ENCODE measurements at regions not wholly inside any gene's neighbourhood (a gene's known extent, or its start where the extent isn't known, plus 50 kb on each side); places are given as distances from the start of the nearest gene placed in this dataset.

DNA sequence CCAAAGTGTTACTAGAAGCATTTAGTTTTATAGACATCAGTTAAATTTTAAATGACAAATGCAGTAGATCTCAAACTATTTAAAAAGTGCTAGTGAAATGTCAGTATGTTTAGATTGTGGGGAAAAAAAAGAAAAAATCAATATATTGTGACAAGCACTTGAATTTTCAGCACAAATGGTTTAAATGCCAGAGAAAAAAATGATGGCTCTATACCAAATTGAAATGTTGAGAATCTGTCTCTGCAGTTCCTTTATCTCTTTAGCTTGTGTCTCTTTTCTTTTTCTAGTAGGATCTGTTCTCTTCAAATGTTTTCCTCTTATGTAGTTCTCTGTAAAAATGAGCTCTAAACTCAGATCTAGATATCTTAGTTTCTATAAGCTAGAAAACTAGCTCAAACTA is 682.6 kb upstream of the GCFC2 start:
- TF ChIP-seq POLR2AphosphoS5 (IDR thresholded peaks at IDR 0.05; ENCODE audit: low read depth, low read length) (no peak), EZH2phosphoT487 (IDR thresholded peaks at IDR 0.05; ENCODE audit: borderline replicate concordance, low read depth) (no peak), TCF12 (IDR thresholded peaks at IDR 0.05) (no peak), GATA2 (CRISPR knock-in tag; IDR thresholded peaks at IDR 0.05) (no peak), EP300 (IDR thresholded peaks at IDR 0.05; ENCODE audit: borderline replicate concordance in 1 of 2, low read depth in 1 of 2, low read length in 1 of 2) (no peak)
- TF ChIP-seq, protein P1, sequence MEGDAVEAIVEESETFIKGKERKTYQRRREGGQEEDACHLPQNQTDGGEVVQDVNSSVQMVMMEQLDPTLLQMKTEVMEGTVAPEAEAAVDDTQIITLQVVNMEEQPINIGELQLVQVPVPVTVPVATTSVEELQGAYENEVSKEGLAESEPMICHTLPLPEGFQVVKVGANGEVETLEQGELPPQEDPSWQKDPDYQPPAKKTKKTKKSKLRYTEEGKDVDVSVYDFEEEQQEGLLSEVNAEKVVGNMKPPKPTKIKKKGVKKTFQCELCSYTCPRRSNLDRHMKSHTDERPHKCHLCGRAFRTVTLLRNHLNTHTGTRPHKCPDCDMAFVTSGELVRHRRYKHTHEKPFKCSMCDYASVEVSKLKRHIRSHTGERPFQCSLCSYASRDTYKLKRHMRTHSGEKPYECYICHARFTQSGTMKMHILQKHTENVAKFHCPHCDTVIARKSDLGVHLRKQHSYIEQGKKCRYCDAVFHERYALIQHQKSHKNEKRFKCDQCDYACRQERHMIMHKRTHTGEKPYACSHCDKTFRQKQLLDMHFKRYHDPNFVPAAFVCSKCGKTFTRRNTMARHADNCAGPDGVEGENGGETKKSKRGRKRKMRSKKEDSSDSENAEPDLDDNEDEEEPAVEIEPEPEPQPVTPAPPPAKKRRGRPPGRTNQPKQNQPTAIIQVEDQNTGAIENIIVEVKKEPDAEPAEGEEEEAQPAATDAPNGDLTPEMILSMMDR (IDR thresholded peaks at IDR 0.05): no peak
- TF ChIP-seq, protein P2, sequence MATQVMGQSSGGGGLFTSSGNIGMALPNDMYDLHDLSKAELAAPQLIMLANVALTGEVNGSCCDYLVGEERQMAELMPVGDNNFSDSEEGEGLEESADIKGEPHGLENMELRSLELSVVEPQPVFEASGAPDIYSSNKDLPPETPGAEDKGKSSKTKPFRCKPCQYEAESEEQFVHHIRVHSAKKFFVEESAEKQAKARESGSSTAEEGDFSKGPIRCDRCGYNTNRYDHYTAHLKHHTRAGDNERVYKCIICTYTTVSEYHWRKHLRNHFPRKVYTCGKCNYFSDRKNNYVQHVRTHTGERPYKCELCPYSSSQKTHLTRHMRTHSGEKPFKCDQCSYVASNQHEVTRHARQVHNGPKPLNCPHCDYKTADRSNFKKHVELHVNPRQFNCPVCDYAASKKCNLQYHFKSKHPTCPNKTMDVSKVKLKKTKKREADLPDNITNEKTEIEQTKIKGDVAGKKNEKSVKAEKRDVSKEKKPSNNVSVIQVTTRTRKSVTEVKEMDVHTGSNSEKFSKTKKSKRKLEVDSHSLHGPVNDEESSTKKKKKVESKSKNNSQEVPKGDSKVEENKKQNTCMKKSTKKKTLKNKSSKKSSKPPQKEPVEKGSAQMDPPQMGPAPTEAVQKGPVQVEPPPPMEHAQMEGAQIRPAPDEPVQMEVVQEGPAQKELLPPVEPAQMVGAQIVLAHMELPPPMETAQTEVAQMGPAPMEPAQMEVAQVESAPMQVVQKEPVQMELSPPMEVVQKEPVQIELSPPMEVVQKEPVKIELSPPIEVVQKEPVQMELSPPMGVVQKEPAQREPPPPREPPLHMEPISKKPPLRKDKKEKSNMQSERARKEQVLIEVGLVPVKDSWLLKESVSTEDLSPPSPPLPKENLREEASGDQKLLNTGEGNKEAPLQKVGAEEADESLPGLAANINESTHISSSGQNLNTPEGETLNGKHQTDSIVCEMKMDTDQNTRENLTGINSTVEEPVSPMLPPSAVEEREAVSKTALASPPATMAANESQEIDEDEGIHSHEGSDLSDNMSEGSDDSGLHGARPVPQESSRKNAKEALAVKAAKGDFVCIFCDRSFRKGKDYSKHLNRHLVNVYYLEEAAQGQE (IDR thresholded peaks at IDR 0.05; ENCODE audit: low read depth, low read length): no peak
